Activated T-helper 9 cell treated with anti-CD3 and anti-CD28 coated beads, Interleukin-2, amount 50 U/mL, for 16 hours (primary cell): ENCODE measurements at regions not wholly inside any gene's neighbourhood (a gene's known extent, or its start where the extent isn't known, plus 50 kb on each side); places are given as distances from the start of the nearest gene placed in this dataset.
A peak's percentile ranks its signal among the peaks of the same experiment; 100 is the strongest.

ENCODE experiments used
- DNase-seq: peaks from one replicate; pipeline ENCODE4 v3.0.0-alpha.2; 2020; ENCODE audit warnings: low read depth

GRCh38 chr15:57823325-57823882 lies 116.9 kb downstream of the POLR2M start:
- DNase-seq = no peak

DNA sequence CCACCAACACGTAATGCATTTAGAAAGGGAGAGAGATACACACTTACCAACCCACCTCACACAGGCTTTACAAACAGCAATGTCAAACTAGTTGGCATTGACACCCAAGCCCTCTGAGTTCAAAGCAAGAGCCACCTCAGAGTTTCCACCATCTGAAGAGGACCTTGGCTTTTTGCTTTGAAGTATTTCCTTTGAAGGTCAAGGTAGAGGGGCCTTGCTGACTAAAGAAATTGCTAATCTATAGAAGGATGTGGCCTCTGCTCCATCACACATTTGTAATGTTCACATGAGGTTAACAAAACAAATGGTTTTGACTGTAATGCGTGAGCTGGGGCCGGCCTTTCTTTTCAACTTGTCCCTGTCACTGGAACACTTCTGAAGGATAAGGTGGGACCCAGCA lies 117.7 kb downstream of the POLR2M start:
- DNase-seq = no peak

DNA sequence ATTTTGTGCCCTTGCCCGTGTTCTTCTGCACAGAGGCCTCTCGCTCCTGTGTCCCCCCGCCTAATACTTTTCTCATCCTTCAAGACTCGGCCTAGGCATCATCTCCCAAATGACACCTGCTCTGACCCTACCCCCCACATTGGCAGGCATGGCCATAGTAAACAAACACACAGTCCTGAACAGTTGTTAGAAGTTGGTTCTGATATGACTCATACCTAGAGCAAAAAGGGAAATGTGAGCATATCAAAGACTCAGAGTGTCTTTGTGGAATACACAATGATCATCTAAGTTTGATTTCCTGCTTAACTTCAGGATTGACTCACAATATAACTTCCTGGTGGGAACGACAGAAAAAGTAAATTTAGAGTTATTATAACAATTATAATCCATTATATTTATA lies 120.5 kb downstream of the POLR2M start:
- DNase-seq = no peak

GRCh38 chr15:57827971-57828370 lies 121.5 kb downstream of the POLR2M start:
- DNase-seq = no peak

DNA sequence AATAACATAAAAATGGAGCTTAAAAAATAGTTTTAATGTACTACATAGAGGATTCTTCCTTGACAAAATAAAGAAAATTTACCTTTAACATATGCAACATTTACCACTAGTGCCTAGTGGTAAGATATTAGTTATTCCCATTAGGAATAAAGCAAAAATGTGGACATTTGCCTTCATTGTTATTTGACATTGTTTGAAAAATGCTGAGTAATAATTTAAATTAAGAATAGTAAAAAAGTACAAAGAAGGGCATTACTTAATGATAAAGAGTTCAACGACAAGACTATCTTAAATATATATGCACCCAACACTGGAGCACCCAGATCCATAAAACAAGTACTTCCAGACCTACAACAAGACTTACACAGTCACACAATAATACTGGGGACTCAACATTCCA lies 125.7 kb downstream of the POLR2M start:
- DNase-seq = no peak

GRCh38 chr15:57835119-57835518 lies 128.6 kb downstream of the POLR2M start:
- DNase-seq = no peak

DNA sequence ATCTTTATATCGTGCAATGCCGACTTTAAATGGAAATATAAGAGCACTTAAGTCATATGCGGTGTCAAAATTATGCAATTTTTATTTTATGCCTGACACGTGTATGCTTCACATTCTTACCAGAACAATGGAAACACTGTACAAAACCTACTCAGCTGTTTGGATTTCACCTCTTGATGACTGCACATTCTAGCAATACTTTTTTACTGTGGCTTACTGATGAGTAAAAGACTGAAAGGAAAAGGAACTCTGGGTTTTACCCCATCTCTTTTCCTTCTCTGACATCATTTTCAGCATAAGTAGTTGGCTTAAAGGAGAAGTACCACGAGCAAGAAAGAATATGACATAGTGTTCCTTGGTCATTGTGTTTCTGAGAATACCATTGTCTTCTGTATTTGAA lies 142.8 kb downstream of the POLR2M start:
- DNase-seq = no peak

- DNase-seq = no peak
Measured at GRCh38 chr15:57854531-57854930, 148.0 kb downstream of the POLR2M start.

DNA sequence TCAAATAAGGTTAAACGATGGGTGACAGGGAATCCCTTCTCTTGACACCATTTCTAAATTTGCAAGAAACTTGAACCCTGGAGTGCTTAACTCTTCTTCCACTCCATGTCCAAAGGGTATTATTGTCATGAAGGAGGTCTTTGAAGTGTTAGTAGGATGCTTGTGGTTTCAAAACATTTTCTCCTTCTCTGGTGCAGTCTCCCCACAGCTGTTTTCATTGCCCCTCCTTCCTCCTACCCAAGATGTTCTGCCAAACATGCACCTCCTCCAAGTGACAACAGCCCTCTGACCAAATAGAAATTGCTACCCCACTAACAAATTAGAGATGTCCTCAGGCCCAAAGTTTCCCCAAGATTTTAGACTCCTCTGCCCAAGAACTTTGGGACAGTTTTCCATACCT lies 151.4 kb downstream of the POLR2M start:
- no peak for DNase-seq

- DNase-seq = no peak
Measured at GRCh38 chr15:57859130-57859685, 152.7 kb downstream of the POLR2M start.

DNA sequence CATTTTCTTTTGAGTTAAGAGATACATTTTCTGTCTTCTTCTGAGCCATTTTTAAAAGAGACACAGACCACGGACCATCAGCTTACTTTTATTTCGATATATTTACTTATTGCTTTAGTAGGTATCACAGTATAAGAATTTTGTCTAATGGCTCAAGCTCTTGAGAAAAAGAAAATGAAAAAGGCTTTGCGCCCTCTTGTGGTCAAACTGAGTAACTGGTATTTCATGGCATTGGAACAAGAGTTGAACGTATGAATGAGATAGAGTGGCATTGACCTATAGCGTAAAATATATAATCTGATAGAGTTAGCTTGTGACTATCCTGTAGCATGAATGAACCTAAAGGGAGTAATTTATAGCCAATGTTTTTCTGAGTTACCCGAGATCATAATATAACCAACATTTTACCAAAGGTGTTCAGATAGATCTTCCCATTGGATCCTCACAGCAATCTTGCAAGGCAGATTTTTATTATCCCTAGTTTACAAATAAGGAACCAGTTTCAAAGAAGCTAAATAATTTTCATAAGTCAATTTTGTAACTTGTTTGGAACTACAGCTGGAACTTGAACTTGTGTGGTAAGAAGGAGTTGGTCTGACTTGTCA lies 154.6 kb downstream of the POLR2M start:
- no peak for DNase-seq

- DNase-seq = no peak
Measured at GRCh38 chr15:57861815-57862586, 155.5 kb downstream of the POLR2M start.

DNA sequence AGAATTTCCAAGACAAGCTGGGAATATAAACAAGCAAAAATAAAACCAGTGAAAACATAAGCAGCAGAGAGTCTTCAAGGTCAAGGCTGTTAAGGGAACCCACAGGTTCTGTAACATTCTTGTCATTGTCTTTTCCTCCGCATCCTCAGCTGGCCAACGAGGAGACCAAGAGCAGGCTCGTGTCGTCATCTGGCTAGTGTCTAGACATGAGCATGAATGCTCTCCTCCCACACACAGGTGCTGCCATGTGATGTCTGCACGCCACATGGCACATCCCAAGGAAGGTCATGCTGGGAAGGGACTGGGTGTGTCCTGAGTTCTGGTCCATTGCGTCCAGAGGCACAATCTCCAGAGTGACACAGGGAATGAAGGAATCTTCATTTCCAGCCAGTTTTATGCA lies 156.2 kb downstream of the POLR2M start:
- no peak for DNase-seq

DNA sequence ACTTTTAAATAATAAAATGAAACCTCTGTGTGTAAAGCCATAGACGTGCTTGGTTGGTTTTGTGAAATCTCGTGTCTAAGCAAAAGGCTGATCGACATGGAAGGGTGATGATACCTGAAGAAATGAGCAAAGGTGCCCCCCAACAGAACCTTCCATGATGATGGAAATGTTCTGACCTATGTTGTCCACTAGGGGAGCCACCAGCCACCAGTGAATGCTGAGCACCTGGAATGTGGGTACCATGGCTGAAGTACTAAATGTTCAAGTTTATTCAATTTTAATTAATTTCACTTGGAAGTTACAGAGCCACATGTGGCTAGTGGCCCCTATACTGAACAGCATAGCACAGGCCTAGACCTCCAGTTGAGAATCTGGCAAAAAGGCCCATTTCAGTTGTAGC lies 158.8 kb downstream of the POLR2M start:
- DNase-seq = no peak

DNA sequence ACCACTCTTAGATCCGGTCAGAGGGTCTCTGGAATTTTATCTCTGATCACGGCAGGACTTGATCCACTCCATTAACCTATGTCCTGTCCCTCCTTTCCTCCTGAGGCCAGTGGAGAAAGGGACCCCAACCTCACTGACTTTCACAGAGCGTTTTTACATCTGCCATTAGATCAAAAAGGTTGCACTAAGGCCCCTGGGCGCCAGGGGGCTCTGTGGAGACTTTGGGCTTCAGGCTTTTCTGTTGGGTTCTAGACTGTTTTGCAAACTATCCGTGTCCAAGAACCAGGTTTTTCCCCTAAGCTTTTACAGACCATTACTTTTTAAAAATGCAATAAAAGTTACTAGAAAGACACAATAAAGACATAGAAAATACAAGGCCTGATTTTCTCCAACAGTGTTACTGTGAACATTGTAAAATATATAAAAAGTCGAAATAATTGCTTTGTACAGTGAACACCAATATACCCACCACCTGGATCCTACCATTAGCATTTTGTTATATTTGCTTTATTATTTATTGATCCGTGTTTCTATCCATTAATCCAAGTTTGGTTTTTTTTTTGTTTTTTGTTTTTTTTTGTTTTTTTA lies 159.7 kb downstream of the POLR2M start:
- DNase-seq = peak; percentile 13

GRCh38 chr15:57867970-57868798 lies 161.7 kb downstream of the POLR2M start:
- DNase-seq = no peak

DNA sequence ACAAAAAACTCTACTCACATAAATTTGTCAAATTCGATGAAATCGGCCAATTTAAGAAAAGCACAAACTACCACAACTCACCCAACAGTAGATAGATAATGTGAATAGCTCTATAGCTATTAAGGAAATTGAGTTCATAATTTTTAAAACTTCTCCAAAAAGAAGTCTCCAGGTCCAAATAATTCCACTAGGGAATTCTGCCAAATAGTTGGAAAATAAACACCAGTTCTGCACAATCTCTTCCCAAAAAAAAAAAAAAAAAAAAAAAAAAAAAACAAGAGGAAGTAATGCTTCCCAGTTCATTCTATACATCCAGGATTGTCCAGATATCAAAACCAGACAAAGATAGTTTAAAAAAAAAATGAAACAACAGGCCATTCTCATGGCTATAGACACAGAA lies 164.2 kb downstream of the POLR2M start:
- DNase-seq = no peak

DNA sequence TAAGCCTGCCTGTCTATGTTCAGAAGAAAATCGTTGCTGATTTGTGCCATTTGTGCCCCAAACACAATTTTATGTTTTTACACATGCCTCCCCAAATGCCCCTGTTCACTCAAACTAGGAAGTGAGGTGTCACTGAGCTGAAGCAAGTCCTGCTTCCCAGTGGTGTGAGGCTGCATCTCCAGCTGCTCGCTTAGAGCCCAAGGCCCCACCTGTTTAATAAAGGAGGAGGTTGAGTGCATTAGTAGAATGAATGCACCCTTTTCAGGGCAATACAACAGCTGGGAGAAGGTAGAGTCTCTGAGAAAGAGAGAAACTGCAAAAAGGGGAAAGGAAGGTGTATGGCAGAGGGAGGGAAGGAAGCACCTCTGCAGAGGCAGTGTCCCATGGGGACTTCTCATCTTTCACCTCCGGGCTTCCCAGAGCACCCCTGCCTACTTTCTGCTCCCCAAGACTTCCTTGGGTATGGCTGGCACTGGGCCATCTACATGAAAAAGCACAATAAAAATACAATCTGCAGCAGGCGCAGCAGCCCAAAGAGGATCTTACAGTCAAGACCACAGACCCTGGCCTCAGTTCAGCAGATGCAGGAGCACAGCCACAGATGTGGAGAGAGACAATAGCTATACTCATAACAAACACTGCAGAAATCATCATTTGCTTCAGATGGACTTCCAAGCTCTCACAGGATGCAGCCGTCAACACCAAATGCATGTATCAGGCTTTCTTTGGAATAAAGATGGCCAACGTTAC lies 165.9 kb downstream of the POLR2M start:
- DNase-seq = no peak

DNA sequence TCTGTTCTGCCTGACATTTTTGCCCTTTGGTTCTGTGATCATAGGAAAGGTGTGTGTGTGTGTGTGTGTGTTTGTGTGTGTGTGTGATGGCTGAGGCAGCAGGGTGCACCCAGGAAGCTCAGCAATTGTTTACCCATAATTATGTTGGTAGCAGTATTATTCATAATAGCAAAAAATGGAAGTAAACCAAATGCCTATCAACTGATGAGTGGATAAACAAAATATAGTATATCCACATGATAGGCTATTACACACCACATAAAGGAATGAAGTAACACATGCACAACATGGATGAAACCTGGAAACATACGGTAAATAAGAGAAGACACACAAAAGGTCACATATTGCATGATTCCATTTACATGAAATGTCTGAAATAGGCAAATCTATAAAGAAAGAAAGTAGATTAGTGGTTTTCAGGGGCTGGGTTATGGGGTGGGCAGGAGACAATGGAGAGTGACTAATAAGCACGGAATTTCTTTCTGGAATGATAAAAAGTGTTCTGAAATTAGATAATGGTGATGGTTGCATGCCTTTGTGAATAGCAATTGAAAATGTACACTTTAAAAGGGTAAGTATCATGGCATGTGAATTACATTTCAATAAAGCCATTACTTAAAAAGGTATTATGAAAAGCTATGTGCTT lies 167.2 kb downstream of the POLR2M start:
- no peak for DNase-seq

DNA sequence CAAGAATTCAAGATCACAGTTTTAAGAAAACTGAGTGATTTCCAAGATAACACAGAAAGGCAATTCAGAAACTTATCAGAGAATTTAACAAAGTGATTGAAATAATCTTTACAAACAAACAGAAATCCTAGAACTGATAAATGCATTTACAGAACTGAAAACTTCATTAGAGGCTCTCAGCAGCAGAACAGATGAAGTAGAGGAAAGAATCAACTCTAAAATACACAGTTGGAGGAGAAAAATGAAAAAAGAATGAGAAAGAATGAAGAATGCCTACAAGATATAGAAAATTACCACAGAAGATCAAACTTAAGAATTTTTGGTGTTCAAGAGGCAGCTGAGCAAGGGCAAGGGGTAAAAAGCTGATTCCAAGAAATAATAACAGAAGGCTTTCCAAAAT lies 168.8 kb downstream of the POLR2M start:
- DNase-seq = no peak

DNA sequence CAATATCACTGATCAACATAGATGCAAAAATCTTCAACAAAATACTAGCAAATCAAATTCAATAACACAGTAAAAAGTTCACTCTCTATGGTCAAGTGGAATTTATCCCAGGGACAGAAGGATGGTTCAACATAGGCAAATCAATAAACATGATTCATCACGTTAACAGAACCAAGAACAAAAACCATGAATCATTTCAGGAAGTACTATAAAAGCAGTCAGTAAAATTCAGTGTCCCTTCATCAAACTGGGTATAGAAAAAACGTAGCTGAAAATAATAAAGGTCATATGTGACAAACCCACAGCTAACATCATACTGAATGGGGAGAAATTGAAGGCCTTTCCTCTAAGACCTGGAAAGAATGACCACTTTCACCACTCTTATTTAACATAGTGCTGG lies 172.1 kb downstream of the POLR2M start:
- no peak for DNase-seq
